IMR-90 (cell line): ENCODE measurements at regions not wholly inside any gene's neighbourhood (a gene's known extent, or its start where the extent isn't known, plus 50 kb on each side); places are given as distances from the start of the nearest gene placed in this dataset.

ENCODE experiments used
- ATAC-seq: fragments of 200-7000 bp; cut with Tn5 transposase; 2 replicates; pipeline ENCODE4 v1.9.1; 2020; ENCODE audit warnings: low read depth, mild to moderate bottlenecking, moderate library complexity
- BruUV-seq: library from RNA; stranded (reverse); fragments of 400-500 nt; replicated peaks from 2 replicates; lab custom pipeline; 2021; lab: Mats Ljungman, UMichigan
- CTCF ChIA-PET: fragments of 300-600 bp; formaldehyde crosslinking; extraction: SDS; loops from one replicate; lab custom pipeline; 2021; ENCODE audit warnings: antibody characterized with exemption; lab: Yijun Ruan, JAX
- POLR2A ChIA-PET: fragments of 300-600 bp; sonication (Branson Sonifier 250); formaldehyde crosslinking; loops from one replicate; lab custom pipeline; 2022; ENCODE audit warnings: antibody characterized with exemption; ENCODE audit not compliant: unreplicated experiment; lab: Charles Lee
- DNase-seq: peaks from one replicate; pipeline ENCODE4 v3.0.0; 2013
- H2AFZ ChIP-seq: replicated peaks from 2 replicates; pipeline ENCODE3; 2013; ENCODE audit warnings: low read length, mild to moderate bottlenecking; ENCODE audit not compliant: poor library complexity
- H2AK5ac ChIP-seq: 2 replicates; pipeline ENCODE4 v1.6.1; 2013; ENCODE audit warnings: low read depth, low read length, inconsistent platforms
- H2AK9ac ChIP-seq: replicated peaks from 2 replicates; pipeline ENCODE3; 2013; ENCODE audit warnings: mild to moderate bottlenecking, low read depth, low read length, moderate library complexity; ENCODE audit not compliant: poor library complexity
- H2BK120ac ChIP-seq: 2 replicates; pipeline ENCODE4 v1.6.1; 2013; ENCODE audit warnings: low read depth, low read length, inconsistent platforms
- H2BK15ac ChIP-seq: 3 replicates; pipeline ENCODE4 v1.6.1; 2013; ENCODE audit warnings: low read depth, low read length, inconsistent platforms
- H2BK20ac ChIP-seq: 2 replicates; pipeline ENCODE4 v1.6.1; 2013; ENCODE audit warnings: low read depth, mild to moderate bottlenecking, inconsistent platforms, low read length, moderate library complexity
- H2BK5ac ChIP-seq: 2 replicates; pipeline ENCODE4 v1.6.1; 2013; ENCODE audit warnings: mild to moderate bottlenecking, low read depth, low read length, inconsistent platforms; ENCODE audit not compliant: poor library complexity, severe bottlenecking
- H3K14ac ChIP-seq: replicated peaks from 2 replicates; pipeline ENCODE4 v1.6.1; 2013; ENCODE audit warnings: low read depth, low read length, inconsistent platforms
- H3K18ac ChIP-seq: 2 replicates; pipeline ENCODE4 v1.6.1; 2013; ENCODE audit warnings: low read depth, low read length, control low read depth
- H3K23ac ChIP-seq: 2 replicates; pipeline ENCODE4 v1.6.1; 2013; ENCODE audit warnings: low read depth, low read length, inconsistent platforms
- H3K27ac ChIP-seq: 2 replicates; pipeline ENCODE4 v1.5.1; 2013; ENCODE audit warnings: mild to moderate bottlenecking, control low read depth, low read length; ENCODE audit not compliant: insufficient read depth
- H3K27me3 ChIP-seq: 2 replicates; pipeline ENCODE4 v1.6.1; 2013; ENCODE audit warnings: low read length; ENCODE audit not compliant: control insufficient read depth, insufficient read depth
- H3K36me3 ChIP-seq: 2 replicates; pipeline ENCODE4 v1.6.1; 2013; ENCODE audit warnings: low read length, mixed read lengths; ENCODE audit not compliant: control insufficient read depth, insufficient read depth
- H3K4ac ChIP-seq: 2 replicates; pipeline ENCODE4 v1.6.1; 2013; ENCODE audit warnings: low read depth, low read length, inconsistent platforms
- H3K4me1 ChIP-seq: 2 replicates; pipeline ENCODE4 v1.6.1; 2013; ENCODE audit warnings: low read length, mixed read lengths; ENCODE audit not compliant: control insufficient read depth, insufficient read depth
- H3K4me2 ChIP-seq: 2 replicates; pipeline ENCODE4 v1.6.1; 2013; ENCODE audit warnings: low read depth, mild to moderate bottlenecking, control low read depth, low read length, moderate library complexity
- H3K4me3 ChIP-seq: 2 replicates; pipeline ENCODE4 v1.5.1; 2013; ENCODE audit warnings: low read depth, mild to moderate bottlenecking, control low read depth, low read length, moderate library complexity; ENCODE audit not compliant: insufficient read depth
- H3K56ac ChIP-seq: 2 replicates; pipeline ENCODE4 v1.6.1; 2013; ENCODE audit warnings: low read length, inconsistent platforms; ENCODE audit not compliant: insufficient read depth; ENCODE audit errors: extremely low read depth
- H3K79me1 ChIP-seq, 2 experiments: 2 replicates each; pipeline ENCODE4 v1.6.1; 2013; ENCODE audit warnings: low read length in 2 of 2, inconsistent platforms in 1 of 2, low read depth in 1 of 2
- H3K9ac ChIP-seq: 2 replicates; pipeline ENCODE4 v1.6.1; 2013; ENCODE audit warnings: low read depth, low read length, control low read depth
- H3K9me1 ChIP-seq: 2 replicates; pipeline ENCODE4 v1.6.1; 2013; ENCODE audit warnings: low read length, inconsistent platforms; ENCODE audit not compliant: insufficient read depth
- H3K9me3 ChIP-seq: 2 replicates; pipeline ENCODE4 v1.6.1; 2013; ENCODE audit warnings: low read length; ENCODE audit not compliant: control insufficient read depth, insufficient read depth
- H4K20me1 ChIP-seq: 2 replicates; pipeline ENCODE4 v1.6.1; 2013; ENCODE audit warnings: low read length, inconsistent platforms; ENCODE audit not compliant: insufficient read depth
- H4K5ac ChIP-seq: 2 replicates; pipeline ENCODE4 v1.6.1; 2013; ENCODE audit warnings: mild to moderate bottlenecking, low read depth, low read length, control low read depth
- H4K8ac ChIP-seq, 2 experiments: 2 replicates each; pipeline ENCODE4 v1.6.1; 2013; ENCODE audit warnings: low read depth in 2 of 2, low read length in 2 of 2, control low read depth in 1 of 2, inconsistent platforms in 1 of 2
- H4K91ac ChIP-seq: 2 replicates; pipeline ENCODE4 v1.6.1; 2013; ENCODE audit warnings: low read depth, low read length, inconsistent platforms; ENCODE audit not compliant: insufficient read depth
- BHLHE40 ChIP-seq: fragments of 150-350 bp; IDR thresholded peaks from 2 replicates; pipeline ENCODE4 v1.6.1; 2016; ENCODE audit warnings: mild to moderate bottlenecking, low read depth, low read length
- CHD1 ChIP-seq: IDR thresholded peaks from 2 replicates; pipeline ENCODE4 v1.6.1; 2012; ENCODE audit warnings: low read depth, low read length, improper control_type of control experiment
- CTCF ChIP-seq: conservative IDR thresholded peaks from 2 replicates; pipeline ENCODE4 v1.5.1; 2012; ENCODE audit warnings: mild to moderate bottlenecking, low read depth, low read length, improper control_type of control experiment
- ELK1 ChIP-seq: fragments of 150-350 bp; IDR thresholded peaks from 2 replicates; pipeline ENCODE4 v1.6.1; 2016; ENCODE audit warnings: low read depth, mild to moderate bottlenecking, low read length, moderate library complexity, borderline replicate concordance
- FOS ChIP-seq: fragments of 150-350 bp; IDR thresholded peaks from 2 replicates; pipeline ENCODE4 v1.6.1; 2016; ENCODE audit warnings: low read depth, low read length
- MAZ ChIP-seq: IDR thresholded peaks from 2 replicates; pipeline ENCODE4 v1.6.1; 2012; ENCODE audit warnings: low read depth, mild to moderate bottlenecking, low read length, improper control_type of control experiment, moderate library complexity, borderline replicate concordance
- MXI1 ChIP-seq: IDR thresholded peaks from 2 replicates; pipeline ENCODE4 v1.6.1; 2012; ENCODE audit warnings: low read depth, mild to moderate bottlenecking, low read length, moderate library complexity, borderline replicate concordance
- RAD21 ChIP-seq: IDR thresholded peaks from 2 replicates; pipeline ENCODE4 v1.6.1; 2012; ENCODE audit warnings: low read length, improper control_type of control experiment
- USF2 ChIP-seq: fragments of 150-350 bp; IDR thresholded peaks from 2 replicates; pipeline ENCODE4 v1.6.1; 2017; ENCODE audit warnings: mild to moderate bottlenecking, antibody characterized with exemption, low read length, low read depth
- WGBS, 2 experiments: methylation state at CpG; one replicate each; pipeline versions ENCODE4 v1.1.5 to v1.1.7; 2013; ENCODE audit warnings: missing lambda C conversion rate in 2 of 2; ENCODE audit not compliant: insufficient read length in 1 of 2; ENCODE audit errors: extremely low coverage in 2 of 2; 5-methylcytosine and 5-hydroxymethylcytosine counted together
- dilution Hi-C: fragments of 300-500 bp; cut with HindIII; formaldehyde crosslinking; loops from one replicate; pipeline ENCODE4 v1.14.3; 2018; ENCODE audit warnings: low sequenced_read_pairs; ENCODE audit not compliant: unreplicated experiment
- in situ Hi-C: fragments of 300-500 bp; cut with MboI; formaldehyde crosslinking; loops from 3 replicates; pipeline ENCODE4 v1.14.3; 2019; ENCODE audit warnings: low sequenced_read_pairs, inconsistent platforms, mixed read lengths
- intact Hi-C: fragments of 100-400 bp; cut with micrococcal nuclease; formaldehyde crosslinking; loops from 2 replicates; pipeline ENCODE4 v1.10.0; 2022

GRCh38 chr17:14701886-14702285 lies 401.0 kb downstream of the HS3ST3B1 start:
- dilution Hi-C loops (no loop called here), in situ Hi-C loops (no loop called here), intact Hi-C loops (no loop called here)
- H2BK15ac ChIP-seq = no peak overlapping the region
- H3K14ac ChIP-seq = no peak overlapping the region
- H3K4me1 ChIP-seq = no peaks in the 10 kb centered on the region
- no peak for ATAC-seq
- TF ChIP-seq CHD1 = no peak
- TF ChIP-seq BHLHE40 = no peak
- no peak for TF ChIP-seq USF2
- TF ChIP-seq FOS = no peak
- TF ChIP-seq ELK1 = no peak
- TF ChIP-seq MXI1 = no peak
- no peak for TF ChIP-seq RAD21
- no peak for TF ChIP-seq CTCF
- no peak for TF ChIP-seq MAZ
- H2BK120ac ChIP-seq = no peak overlapping the region
- H4K20me1 ChIP-seq = no peaks in the 10 kb centered on the region
- no peaks in the 10 kb centered on the region for H3K79me1 ChIP-seq
- H3K56ac ChIP-seq = no peak overlapping the region
- H3K4me2 ChIP-seq = no peak overlapping the region
- ChIA-PET POLR2A (no interaction called here), CTCF (no interaction called here)
- H3K27me3 ChIP-seq = 0 out of 2 replicates have a peak, but pooled peaks cover 1% of the 10 kb centered on the region
- H2AFZ ChIP-seq = no peak overlapping the region
- no peak overlapping the region for H3K18ac ChIP-seq
- no peak for DNase-seq
- no peak overlapping the region for H3K27ac ChIP-seq
- H3K4me3 ChIP-seq = no peak overlapping the region
- no peak overlapping the region for H2BK5ac ChIP-seq
- no peaks in the 10 kb centered on the region for H3K36me3 ChIP-seq
- H4K91ac ChIP-seq = no peak overlapping the region
- H4K5ac ChIP-seq = no peak overlapping the region
- BruUV-seq = no TSS peak
- H3K4ac ChIP-seq = no peak overlapping the region
- H2AK5ac ChIP-seq = no peak overlapping the region
- no peaks in the 10 kb centered on the region for H3K9me1 ChIP-seq
- no peak overlapping the region for H3K9ac ChIP-seq
- H3K23ac ChIP-seq = no peak overlapping the region
- H2BK20ac ChIP-seq = no peak overlapping the region
- no peak overlapping the region for H2AK9ac ChIP-seq
- no CpG with 5 or more reads among the region's 1 CpG for WGBS, 2 experiments
- no peaks in the 10 kb centered on the region; the same call in 1 of the 2 replicates for H3K9me3 ChIP-seq
- H4K8ac ChIP-seq = no peak overlapping the region
